Chondrocyte (in vitro differentiated cells): ENCODE measurements at regions not wholly inside any gene's neighbourhood (a gene's known extent, or its start where the extent isn't known, plus 50 kb on each side); places are given as distances from the start of the nearest gene placed in this dataset.
A peak's percentile ranks its signal among the peaks of the same experiment; 100 is the strongest.

ENCODE experiments used
- DNase-seq: peaks from one replicate; pipeline ENCODE4 v3.0.0; 2021; ENCODE audit warnings: mixed read lengths, low spot score
- H3K27ac Mint-ChIP-seq: one replicate; pipeline ENCODE4 v1.8.0; 2021; ENCODE audit warnings: mild to moderate bottlenecking, moderate library complexity, mixed read lengths; ENCODE audit not compliant: unreplicated experiment
- H3K27me3 Mint-ChIP-seq: 2 replicates; pipeline ENCODE4 v1.8.0; 2021; ENCODE audit warnings: low read depth, mixed read lengths
- H3K36me3 Mint-ChIP-seq: 2 replicates; pipeline ENCODE4 v1.8.0; 2021; ENCODE audit warnings: low read depth, mixed read lengths
- H3K4me1 Mint-ChIP-seq: 2 replicates; pipeline ENCODE4 v1.8.0; 2021; ENCODE audit warnings: low read depth, mild to moderate bottlenecking, mixed read lengths
- H3K4me3 Mint-ChIP-seq: one replicate; pipeline ENCODE4 v1.8.0; 2021; ENCODE audit warnings: mild to moderate bottlenecking, moderate library complexity, mixed read lengths; ENCODE audit not compliant: unreplicated experiment
- H3K9me3 Mint-ChIP-seq: 2 replicates; pipeline ENCODE4 v1.8.0; 2021; ENCODE audit warnings: low read depth, mixed read lengths
- CTCF ChIP-seq: fragments of 200-600 bp; sonication (generic); IDR thresholded peaks from 2 replicates; pipeline ENCODE4 v1.5.0; 2021; ENCODE audit warnings: antibody characterized with exemption, mild to moderate bottlenecking, moderate library complexity

- no peak for DNase-seq
- TF ChIP-seq CTCF, result no peak
- no peak overlapping the region for H3K27ac Mint-ChIP-seq
- no peaks in the 10 kb centered on the region for H3K4me1 Mint-ChIP-seq
- no peak overlapping the region for H3K4me3 Mint-ChIP-seq
- no peaks in the 10 kb centered on the region for H3K36me3 Mint-ChIP-seq
- peaks cover 8% of the 10 kb centered on the region for H3K9me3 Mint-ChIP-seq
- no peaks in the 10 kb centered on the region for H3K27me3 Mint-ChIP-seq
Observed at GRCh38 chrX:113369056-113369455, 528.4 kb upstream of the AMOT start.

GRCh38 chrX:113353134-113353533 lies 512.5 kb upstream of the AMOT start:
- no peak overlapping the region for H3K27ac Mint-ChIP-seq
- no peak overlapping the region for H3K4me3 Mint-ChIP-seq
- H3K36me3 Mint-ChIP-seq, result no peaks in the 10 kb centered on the region
- no peaks in the 10 kb centered on the region for H3K9me3 Mint-ChIP-seq
- TF ChIP-seq CTCF, result no peak
- H3K27me3 Mint-ChIP-seq, result peaks cover 7% of the 10 kb centered on the region
- peak; percentile 75 for DNase-seq
- no peaks in the 10 kb centered on the region for H3K4me1 Mint-ChIP-seq

- H3K27me3 Mint-ChIP-seq, result peaks cover 2% of the 10 kb centered on the region
- DNase-seq, result no peak
- H3K9me3 Mint-ChIP-seq, result peaks cover 3% of the 10 kb centered on the region
- no peaks in the 10 kb centered on the region for H3K36me3 Mint-ChIP-seq
- H3K4me1 Mint-ChIP-seq, result no peaks in the 10 kb centered on the region
- TF ChIP-seq CTCF, result no peak
- no peak overlapping the region for H3K4me3 Mint-ChIP-seq
- H3K27ac Mint-ChIP-seq, result no peak overlapping the region
Observed at GRCh38 chrX:113330416-113330815, 489.8 kb upstream of the AMOT start.

GRCh38 chrX:113315927-113316326 lies 475.3 kb upstream of the AMOT start:
- H3K4me1 Mint-ChIP-seq, result no peaks in the 10 kb centered on the region
- H3K9me3 Mint-ChIP-seq, result no peaks in the 10 kb centered on the region
- H3K27me3 Mint-ChIP-seq, result peaks cover 2% of the 10 kb centered on the region
- no peak for DNase-seq
- TF ChIP-seq CTCF, result no peak
- no peaks in the 10 kb centered on the region for H3K36me3 Mint-ChIP-seq
- H3K27ac Mint-ChIP-seq, result no peak overlapping the region
- no peak overlapping the region for H3K4me3 Mint-ChIP-seq

GRCh38 chrX:113305496-113305895 lies 464.9 kb upstream of the AMOT start:
- no peak for TF ChIP-seq CTCF
- Mint-ChIP-seq H3K27me3 (no peaks in the 10 kb centered on the region), H3K27ac (no peak overlapping the region), H3K36me3 (no peaks in the 10 kb centered on the region), H3K4me3 (no peak overlapping the region), H3K4me1 (no peaks in the 10 kb centered on the region), H3K9me3 (peaks cover 7% of the 10 kb centered on the region)
- DNase-seq, result no peak
